Stimulated activated CD4-positive, alpha-beta T cell treated with anti-CD3 and anti-CD28 coated beads, Interleukin-4, amount 100 ng/mL, for 24 hours (primary cell): ENCODE measurements at regions not wholly inside any gene's neighbourhood (a gene's known extent, or its start where the extent isn't known, plus 50 kb on each side); places are given as distances from the start of the nearest gene placed in this dataset.

ENCODE experiments used
- DNase-seq: peaks from one replicate; pipeline ENCODE4 v3.0.0-alpha.2; 2020

- no peak for DNase-seq
Observed at GRCh38 chr10:89829262-89829886, 128.0 kb downstream of the KIF20B start.

DNA sequence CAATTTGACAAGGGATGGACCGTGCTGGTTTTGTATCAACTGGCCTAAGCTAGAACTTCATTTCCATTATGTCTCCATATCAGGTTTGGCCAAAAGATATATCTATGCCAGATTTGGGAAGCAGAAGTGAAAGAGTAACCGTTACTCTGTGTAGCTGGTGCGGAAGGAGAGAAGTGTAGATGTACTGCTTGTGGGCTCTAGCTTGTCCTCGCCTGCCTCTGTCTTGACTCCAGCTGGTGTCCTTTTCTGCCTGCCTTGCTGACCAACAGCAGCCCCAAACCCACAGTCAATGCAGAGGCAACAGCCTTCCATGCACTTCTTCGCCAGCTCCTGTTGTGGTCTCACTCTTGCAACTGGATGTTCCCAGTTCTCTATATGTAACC is 128.5 kb downstream of the KIF20B start:
- DNase-seq: no peak

GRCh38 chr10:89830624-89831023 is 129.2 kb downstream of the KIF20B start:
- DNase-seq: no peak

DNA sequence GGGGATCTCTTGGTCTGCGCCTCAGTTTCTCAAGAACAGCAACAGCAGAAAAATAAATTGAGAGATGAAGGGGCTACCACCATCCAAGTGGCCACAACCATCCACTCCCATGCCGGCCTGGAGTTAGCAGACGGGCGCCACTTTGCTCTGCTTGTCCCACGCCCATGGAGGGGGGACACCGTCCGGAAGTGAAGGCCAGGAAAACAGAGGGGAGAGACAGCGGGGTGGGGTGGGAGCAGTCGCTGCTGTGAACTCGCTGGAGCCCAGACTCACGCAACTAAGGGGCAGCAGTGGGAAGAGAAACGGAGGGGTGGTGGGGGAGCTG is 135.4 kb downstream of the KIF20B start:
- DNase-seq: no peak

GRCh38 chr10:89837165-89838043 is 136.0 kb downstream of the KIF20B start:
- DNase-seq: peak; percentile 15

DNA sequence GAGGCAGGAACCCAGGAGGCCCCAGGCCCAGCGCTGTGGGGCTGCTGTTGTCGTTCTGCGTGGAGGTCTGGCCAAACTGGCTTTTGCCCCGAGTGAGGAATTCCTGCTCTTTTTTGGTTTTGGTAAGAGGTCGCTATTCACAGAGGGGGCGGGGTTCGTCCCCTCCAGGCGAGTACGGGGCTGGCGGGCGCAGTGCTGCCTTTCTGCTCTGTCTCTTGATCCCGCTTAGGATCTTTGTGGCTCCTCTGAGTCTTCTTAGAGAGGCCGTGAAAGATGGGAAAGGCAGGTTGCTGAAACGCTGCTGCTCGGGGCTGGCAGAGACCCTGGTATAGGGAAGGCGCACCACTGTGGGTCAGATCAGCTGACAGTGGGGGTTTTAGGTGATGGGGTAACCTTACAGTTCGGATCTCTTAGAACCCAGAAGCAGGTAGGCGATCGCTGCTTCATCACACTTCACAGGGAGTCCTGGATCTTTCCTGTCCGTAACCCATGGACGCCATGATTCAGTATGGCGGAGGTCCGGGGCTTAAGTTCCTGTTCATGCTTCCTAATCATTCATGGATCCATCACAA is 136.7 kb downstream of the KIF20B start:
- no peak for DNase-seq

DNA sequence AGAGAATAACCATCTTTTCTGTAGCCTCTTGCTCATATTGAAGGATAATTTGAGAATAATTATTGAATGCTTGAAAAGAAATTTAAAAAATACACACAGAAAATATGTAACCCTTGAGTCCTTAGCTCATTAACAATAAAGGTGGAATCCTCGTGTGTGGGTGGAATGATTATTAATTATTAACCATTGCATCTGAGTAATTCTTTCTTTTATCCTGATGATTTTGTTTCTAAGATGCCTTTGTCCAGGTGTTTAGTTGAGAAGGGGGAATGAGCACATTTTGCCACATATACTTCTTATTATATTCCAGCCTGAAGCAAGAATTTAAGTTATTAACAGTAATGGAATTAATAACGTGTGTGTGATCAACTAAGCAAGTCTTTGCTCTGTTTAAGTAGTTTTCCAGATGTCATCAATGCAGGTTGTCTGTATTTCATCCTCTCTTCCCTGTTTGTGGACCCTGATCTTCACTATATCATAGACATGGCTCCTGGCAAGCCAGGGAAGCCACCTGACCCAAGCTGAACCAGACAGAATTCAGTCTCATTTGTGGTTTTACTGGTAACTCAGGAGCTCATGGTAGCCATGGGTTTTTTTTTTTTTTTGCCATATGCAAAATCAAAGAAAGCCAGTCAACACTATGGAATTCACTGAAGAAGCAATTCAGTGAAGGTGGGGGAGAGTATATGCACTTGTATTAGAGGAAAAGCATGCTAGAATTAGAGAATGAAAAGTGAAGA is 144.3 kb downstream of the KIF20B start:
- DNase-seq: no peak

GRCh38 chr10:89846281-89846630 is 144.9 kb downstream of the KIF20B start:
- DNase-seq: no peak

- DNase-seq: no peak
Observed at GRCh38 chr10:89846786-89847185, 145.4 kb downstream of the KIF20B start.

DNA sequence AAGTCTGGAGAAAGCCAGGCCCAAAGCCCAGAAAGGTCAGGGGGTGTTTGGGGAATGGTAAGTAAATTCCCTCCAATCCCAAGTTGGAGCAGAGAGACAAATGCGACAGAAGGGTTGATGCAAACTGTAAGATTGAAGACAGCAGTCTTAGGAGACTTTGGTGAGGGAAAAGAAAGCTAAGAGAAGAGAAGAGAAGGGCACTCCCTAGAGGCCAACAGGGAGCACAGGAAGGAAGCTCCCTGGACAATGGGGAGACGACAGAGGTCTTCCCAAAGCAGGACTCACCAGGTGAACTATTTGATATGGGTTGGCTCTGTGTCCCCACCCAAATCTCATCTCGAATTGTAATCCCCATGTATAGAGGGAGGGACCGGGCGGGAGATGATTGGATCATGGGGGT is 151.5 kb downstream of the KIF20B start:
- no peak for DNase-seq

- DNase-seq: no peak
Observed at GRCh38 chr10:89853781-89854191, 152.4 kb downstream of the KIF20B start.

DNA sequence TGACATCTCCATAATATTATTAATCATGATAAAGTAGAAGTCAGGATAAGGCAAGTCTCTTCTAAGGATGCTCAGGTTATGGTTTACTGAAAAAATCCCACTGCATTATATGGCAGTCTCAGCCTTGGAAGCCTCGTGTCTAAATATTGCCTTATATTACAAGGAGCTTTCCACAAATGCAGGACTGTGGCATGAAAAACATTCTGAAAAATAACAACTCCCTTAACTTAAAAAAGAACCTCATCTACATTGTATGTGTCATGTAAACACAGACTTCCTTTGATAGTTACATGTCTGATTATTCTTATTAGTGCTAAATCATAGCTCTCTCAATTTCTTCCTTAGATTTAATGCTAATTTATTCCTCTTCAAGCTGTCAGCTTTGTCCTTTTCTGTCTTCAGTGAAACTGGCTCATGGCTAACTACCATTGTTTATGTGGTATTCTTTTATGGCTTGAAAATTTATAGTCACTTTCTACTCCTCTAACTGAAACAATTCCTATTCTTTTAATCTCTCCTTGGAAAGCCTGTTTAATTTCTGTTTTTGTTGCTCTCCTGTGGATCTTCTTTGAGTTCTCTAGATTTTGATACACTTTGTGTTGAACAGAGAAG is 156.1 kb downstream of the KIF20B start:
- no peak for DNase-seq

DNA sequence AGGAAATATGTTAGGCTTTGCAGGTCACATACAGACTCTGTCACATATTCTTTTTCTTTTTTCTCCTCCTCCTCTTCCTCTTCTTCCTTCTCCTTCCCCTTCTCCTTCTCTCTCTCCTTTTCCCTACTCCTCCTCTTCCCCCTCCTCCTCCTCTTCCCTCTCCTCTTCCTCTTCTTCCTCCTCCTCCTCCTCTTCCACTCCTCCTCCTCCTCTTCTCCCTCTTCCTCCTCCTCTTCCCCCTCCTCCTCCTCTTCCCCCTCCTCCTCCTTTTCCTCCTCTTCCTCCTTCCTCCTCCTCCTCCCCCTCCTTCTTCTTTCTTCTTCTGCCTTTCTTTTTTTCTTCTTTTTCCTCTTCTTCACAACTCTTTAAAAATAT is 159.8 kb downstream of the KIF20B start:
- no peak for DNase-seq

DNA sequence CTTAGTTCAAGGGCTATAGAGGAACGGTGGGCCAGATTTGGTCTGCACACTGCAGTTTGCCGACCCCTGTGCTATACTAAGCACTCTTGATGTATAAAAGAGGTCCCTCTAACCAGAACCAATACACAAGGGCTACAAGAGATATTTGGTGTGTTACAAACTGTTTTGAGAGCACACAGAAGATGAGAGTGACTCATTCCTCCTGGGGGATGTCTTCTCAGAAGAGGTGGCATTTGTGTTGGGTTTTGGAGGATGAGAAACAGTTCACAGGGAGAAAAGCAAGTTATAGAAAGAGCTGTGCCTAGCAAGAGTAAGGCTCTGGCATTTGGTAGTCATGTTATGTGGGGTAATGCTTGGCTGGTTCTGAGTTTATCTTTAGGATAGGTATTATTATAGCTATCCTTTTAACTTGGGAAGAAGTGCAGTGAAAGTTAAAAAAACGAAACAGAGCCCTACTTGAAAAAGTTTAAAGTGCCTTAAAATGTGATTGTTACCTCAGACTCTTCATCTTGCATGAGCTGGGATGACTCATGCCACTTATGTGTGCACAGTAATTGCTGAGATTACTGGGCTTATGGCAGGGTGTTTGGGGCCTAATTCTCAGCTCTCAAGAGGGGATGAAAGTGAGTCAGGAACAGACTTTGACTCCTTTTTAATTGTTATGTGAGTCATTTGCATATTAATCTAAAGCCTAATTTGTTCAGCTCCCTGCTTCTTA is 160.4 kb downstream of the KIF20B start:
- DNase-seq: peak; percentile 47

DNA sequence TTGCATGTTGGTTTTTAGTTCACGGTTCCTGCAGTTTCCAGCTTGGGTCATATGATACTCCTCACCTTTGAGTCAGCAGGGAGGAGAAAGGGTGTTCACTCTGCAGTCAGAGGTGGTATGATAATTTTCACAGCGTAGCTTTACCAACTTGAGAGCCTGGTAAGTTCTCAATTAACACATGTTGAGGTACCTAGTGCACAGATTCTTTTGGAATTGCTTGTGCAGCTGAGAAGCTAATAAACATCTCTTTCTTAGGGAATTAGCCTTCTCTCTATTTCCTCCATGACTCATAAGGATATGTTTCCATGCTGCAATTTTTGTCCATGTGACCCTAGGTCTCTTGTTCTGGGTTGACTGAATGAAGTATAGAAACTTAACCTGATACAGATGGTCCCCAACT is 166.6 kb downstream of the KIF20B start:
- no peak for DNase-seq

DNA sequence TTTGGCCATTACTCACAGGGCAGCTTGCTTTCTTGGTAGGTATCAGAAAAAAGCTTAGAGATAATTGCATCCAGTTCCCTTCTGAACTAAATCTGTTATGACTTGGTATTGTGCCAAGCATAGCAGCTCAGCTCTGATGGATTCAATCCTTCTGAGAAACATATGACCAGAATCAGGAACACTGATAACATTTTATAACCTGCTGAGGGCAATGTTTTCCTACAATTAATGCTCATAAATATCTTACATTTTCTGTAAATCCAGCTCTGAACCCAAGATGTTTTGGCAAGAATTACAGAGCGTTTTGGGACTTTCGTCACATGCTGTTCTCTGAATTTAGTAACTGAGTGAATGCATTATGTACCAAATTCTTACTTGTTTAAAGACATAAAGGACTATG is 167.8 kb downstream of the KIF20B start:
- no peak for DNase-seq

DNA sequence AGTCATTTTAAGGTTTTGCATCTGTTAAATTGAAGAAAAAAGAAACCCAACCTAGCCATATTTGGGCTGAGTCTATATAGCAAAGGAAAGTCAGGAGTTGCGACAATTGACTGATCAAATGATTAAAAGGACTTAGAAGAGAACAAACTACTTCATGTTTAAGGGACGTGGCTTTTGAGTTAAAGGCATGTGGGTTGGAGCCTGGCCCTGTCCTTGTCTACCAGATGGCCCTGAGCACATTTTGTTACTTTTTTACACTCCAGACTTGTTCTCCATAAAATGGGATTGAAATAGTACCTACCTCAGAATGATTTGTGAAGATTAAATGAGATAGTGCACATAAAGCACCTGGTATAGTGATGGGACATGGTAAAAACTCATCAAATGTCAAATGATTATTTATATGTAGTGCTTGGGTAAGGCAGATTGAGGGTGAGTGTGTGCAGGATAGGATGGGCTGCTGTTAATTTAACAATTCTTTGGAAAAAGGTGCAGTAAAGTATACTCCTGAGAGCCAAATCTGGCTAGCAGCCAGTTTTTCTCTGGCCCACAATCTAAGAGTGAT is 168.3 kb downstream of the KIF20B start:
- DNase-seq: no peak

- no peak for DNase-seq
Observed at GRCh38 chr10:89870936-89871335, 169.5 kb downstream of the KIF20B start.

GRCh38 chr10:89873055-89873454 is 171.7 kb downstream of the KIF20B start:
- DNase-seq: no peak

DNA sequence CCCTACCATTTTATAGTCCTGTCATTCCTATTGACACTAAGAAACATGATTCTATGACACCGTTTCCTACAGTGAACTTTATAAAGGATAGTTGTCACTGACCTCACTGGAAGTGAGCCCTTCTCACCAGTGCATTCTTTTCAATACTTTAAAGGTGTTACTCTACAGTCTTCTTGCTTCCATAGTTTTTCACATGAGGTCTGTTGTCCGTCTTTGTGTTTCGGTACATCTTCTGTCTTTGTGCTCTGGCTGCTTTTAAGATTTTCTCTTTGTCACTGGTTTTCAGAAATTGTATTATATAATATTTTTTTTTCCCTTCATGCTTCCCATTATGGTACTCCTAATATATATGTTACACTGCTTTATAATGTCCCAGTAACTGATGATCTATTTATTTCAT is 174.2 kb downstream of the KIF20B start:
- no peak for DNase-seq

GRCh38 chr10:89879121-89879520 is 177.7 kb downstream of the KIF20B start:
- no peak for DNase-seq

DNA sequence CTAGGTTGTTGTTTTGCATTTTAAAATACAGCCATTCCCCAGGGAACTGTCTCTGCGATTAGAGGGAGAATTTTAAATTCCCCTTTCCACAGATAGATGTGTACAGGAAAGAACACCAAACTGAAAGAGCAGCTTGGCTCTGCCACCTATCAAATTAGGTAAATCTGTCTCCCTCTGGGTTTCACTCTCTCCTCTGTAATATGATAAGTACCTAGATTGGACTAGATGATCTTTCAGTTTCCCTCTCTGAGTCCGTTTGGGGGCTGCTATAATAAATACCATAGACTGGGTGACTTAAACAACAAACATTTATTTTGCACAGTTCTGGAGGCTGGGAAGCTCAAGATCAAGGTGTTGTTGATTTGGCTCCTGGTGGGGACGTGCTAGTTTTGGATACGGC is 186.0 kb downstream of the KIF20B start:
- no peak for DNase-seq
